NB4 (cell line): ENCODE measurements at regions not wholly inside any gene's neighbourhood (a gene's known extent, or its start where the extent isn't known, plus 50 kb on each side); places are given as distances from the start of the nearest gene placed in this dataset.

Experiments used
- MYC ChIP-seq: IDR thresholded peaks from 2 replicates; pipeline ENCODE4 v1.6.1; 2011; ENCODE audit warnings: low read depth, low read length
- POLR2A ChIP-seq: IDR thresholded peaks from 2 replicates; pipeline ENCODE4 v1.6.1; 2011; ENCODE audit warnings: mild to moderate bottlenecking; ENCODE audit not compliant: insufficient read length; ENCODE audit errors: extremely low read depth
- TF ChIP-seq, protein P1 (sequence below): IDR thresholded peaks from one replicate; pipeline ENCODE4 v1.5.1; 2012; ENCODE audit warnings: low read depth, low read length

DNA sequence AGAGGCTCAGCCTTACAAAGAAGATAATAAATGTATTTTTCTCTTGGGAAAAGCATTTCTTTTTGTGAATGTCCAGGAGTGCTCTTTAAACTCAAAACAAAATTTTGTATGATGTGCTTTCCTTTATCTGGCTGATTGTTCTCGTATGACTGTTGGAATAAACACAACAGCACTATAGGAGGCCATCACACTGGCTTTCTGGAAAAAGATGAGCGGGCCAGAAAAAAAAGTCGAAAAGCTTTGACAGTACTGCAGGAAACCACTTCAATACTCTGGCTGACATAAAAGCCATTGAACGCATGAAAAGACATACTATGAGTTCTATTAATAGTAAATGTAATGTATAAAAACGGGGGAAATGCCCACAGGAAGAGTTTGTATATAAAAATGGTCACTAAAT lies 64.7 kb upstream of the CTSO start:
- TF ChIP-seq POLR2A (no peak), MYC (no peak)
- TF ChIP-seq, protein P1, sequence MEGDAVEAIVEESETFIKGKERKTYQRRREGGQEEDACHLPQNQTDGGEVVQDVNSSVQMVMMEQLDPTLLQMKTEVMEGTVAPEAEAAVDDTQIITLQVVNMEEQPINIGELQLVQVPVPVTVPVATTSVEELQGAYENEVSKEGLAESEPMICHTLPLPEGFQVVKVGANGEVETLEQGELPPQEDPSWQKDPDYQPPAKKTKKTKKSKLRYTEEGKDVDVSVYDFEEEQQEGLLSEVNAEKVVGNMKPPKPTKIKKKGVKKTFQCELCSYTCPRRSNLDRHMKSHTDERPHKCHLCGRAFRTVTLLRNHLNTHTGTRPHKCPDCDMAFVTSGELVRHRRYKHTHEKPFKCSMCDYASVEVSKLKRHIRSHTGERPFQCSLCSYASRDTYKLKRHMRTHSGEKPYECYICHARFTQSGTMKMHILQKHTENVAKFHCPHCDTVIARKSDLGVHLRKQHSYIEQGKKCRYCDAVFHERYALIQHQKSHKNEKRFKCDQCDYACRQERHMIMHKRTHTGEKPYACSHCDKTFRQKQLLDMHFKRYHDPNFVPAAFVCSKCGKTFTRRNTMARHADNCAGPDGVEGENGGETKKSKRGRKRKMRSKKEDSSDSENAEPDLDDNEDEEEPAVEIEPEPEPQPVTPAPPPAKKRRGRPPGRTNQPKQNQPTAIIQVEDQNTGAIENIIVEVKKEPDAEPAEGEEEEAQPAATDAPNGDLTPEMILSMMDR, result no peak
